ENCODE measurements at regions not wholly inside any gene's neighbourhood (a gene's known extent, or its start where the extent isn't known, plus 50 kb on each side); places are given as distances from the start of the nearest gene placed in this dataset.

GRCh38 chr1:62917314-62917713 lies 133.4 kb downstream of the ATG4C start:
- TF ChIP-seq YY1 (IDR thresholded peaks at IDR 0.05; ENCODE audit: insufficient read depth, insufficient read length) (no peak), ZNF274 (IDR thresholded peaks at IDR 0.05; ENCODE audit: low read depth, low read length) (no peak), SUZ12 (IDR thresholded peaks at IDR 0.05; ENCODE audit: extremely low read depth, insufficient read depth, insufficient read length) (no peak)

All from NT2/D1 (cell line).